NCI-H526 (cell line): ENCODE measurements at regions not wholly inside any gene's neighbourhood (a gene's known extent, or its start where the extent isn't known, plus 50 kb on each side); places are given as distances from the start of the nearest gene placed in this dataset.
"Not testable (repeated sequence)": the region's sequence is repeated elsewhere in the genome, so short reads cannot be mapped to it uniquely, and the experiment has no call there.

Experiments used
- DNase-seq, 2 experiments: peaks; one replicate each; lab custom pipeline; 2025; lab: John Stamatoyannopoulos, UW

DNA sequence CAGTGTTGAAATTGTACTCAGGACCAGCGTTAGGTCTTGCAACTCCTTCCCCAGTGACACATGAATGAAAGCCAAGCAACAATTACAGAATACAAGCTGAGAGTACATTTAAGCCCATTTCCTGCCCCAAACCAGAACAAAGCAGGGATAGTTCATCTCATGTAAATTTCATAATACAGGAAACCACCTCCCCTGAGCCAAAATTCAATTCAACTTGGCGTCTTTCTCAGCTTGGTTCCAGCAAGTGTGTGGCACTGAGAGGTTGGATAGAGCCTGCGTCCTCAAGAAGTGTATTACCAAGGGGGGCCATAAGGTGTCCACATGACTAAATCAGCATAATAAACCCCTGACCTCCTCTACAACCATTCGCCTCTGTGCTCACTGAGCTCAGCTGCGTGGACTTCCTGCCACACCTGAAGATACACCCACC is 278.9 kb upstream of the CRY1 start:
- no peak for DNase-seq

GRCh38 chr12:107373238-107373809 is 280.0 kb upstream of the CRY1 start:
- no peak for DNase-seq

GRCh38 chr12:107374161-107374840 is 281.0 kb upstream of the CRY1 start:
- no peak for DNase-seq

GRCh38 chr12:107375231-107375630 is 281.9 kb upstream of the CRY1 start:
- DNase-seq, result no peak

DNA sequence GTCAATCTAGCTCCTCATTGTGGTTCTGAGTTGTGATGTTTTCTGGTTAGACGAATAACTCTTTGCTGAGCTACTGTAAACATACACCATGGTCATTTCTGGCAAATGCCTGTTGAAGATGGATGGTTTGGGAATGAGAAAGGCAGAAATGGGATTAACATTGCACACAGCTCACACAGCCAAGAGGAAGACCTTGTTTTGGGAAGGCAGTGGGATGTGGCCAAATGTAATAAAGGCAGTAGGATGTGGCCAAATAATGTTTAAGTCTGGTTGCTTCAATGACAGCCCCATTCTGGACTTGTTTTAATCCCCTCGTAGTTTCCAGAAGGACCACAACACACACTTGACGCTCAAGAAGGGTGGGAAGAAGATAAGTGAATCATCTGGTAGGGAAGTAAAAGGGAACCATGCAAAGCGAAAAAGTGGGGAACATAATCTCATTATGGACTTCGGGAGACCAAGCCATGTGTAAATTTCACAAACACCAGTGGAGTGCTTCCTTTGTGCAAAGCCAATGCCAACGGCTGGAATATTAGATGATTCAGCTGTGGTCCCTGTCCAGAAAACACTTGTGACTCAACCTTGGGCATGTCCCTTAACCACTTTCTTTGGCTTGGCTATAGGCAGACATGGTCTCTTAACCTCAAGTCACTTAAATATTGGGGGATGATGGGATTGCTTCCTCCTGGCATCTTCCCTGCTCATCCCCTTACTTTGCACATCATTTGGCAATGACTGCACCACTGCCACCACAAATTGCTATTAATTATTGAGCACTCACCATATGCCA is 284.4 kb upstream of the CRY1 start:
- no peak for DNase-seq

GRCh38 chr12:107378609-107379008 is 285.3 kb upstream of the CRY1 start:
- DNase-seq, result no peak

GRCh38 chr12:107379142-107379851 is 285.9 kb upstream of the CRY1 start:
- DNase-seq, result not testable (repeated sequence)

DNA sequence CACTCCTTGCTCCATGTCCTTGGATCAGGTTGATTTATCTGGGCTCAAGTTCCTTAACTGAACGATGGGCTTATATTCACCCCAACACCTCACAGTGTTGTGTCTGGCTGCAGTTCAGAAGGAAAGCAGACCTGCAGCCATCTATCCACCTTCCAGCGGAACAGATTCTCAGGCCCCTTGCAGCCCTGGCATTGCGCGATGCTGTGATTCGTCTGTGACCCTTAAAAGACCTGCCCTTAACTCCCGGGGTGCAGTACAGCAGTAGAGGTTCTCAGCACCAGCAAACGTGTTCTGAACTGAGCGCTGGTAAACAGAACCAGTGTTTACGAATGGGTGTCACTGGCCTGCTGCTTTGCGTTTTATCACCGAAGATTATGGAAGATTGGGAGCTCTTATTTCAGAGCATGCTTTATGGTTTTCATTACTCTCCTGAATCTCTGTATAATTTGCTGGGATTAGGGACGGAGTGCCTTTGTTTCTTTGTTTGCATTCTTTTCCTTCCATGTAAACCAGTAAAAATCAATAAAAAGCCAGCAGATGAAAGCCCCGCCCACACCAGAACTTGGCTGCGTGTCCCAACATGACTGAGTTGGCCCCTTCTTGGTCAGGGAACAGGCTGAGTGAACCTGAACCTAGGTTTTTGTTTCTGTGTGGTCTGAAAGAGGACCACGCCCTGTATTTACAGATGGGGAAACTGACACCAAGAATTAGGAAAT is 286.7 kb upstream of the CRY1 start:
- DNase-seq, result no peak

DNA sequence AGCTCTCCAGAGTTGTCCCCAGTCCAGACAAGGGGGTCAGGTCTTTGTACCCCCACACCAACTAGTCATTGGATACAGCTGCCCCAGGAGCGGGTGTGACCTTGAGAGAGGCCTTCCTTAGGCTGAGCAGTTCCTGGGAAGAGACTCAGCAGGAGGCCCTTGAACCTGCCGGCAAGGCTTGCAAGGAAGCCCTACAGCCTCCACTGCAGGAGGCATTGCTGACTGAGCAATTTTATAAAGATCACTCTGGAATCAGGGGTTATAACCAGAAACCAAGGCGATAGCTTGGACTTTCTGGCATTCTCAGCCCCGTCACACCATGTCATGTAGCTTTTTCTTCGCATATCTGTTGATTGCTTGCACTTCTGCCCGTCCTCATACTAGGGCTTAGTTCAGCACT is 291.3 kb upstream of the CRY1 start:
- no peak for DNase-seq

DNA sequence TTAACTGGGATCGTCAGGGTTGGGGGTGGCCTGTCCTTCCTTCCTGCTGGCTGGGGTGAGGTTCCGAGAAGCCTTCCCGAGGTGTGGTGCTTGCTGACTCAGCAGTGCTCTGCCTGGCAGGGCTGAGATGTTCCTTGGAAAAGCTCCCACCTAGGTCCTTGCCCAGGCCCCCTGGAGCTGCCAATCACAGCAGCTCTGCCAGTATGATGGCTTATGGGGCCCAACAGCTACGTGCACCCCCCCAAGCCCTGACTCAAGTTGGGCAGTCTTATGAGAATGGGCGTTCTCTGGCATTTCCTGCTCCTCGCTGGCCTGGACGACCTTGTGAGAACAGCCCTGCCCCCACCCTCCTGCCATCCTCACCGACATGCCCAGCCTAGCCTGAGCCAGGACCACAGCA is 292.2 kb upstream of the CRY1 start:
- no peak for DNase-seq

GRCh38 chr12:107386569-107386968 is 293.2 kb upstream of the CRY1 start:
- DNase-seq, result no peak

- no peak for DNase-seq
Observed at GRCh38 chr12:107388263-107388662, 294.9 kb upstream of the CRY1 start.

- no peak for DNase-seq
Observed at GRCh38 chr12:107390414-107390813, 295.2 kb upstream of the PWP1 start.

DNA sequence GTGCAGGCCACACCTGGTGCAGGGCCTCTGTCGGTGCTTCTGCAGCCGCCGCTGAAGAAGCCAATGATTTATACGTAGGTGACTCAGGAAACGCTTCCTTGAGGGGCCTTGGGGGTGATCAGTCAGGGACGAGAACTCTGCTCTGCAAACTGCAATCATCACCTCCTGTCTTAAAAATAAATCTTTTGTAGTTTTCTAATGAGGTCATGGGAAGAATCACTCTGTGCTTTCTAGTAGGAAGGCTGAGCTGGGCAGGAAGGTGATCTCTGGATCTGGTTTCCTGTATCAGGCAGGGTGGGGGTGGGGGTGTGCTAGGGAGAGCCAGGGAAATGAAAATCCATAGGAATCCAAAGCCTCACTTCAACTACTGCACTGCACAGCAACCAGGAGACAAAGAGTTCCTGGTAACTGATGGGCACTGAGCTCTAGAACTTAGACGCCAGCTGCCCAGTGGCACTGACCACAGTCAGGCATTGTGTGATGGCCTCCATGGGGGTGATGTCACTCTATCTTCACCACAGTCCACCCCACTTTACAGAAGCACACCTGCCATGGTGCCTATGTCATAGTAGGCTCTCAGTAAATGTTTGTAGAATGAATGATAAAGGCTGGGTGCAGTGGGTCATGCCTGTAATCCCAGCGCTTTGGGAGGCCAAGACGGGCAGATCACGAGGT is 292.4 kb upstream of the PWP1 start:
- no peak for DNase-seq

DNA sequence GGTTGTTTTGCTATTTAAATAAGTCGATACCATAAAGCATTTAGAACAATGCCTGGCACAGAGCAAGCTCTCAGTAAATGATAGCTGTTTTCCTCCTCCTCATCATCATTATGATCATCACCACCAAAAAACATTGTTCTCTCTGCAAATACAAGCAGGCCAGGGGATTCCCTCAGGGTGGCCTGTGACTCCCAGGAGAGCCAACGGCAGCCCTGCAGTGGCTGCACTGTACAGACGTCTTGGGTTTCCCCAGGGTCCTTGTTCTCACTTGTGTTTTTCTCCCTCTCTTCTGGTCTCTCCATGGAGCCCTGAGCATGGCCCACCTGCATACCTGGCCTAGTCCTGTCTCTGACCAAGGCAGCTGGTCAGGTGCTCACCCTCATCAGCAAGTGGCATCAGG is 290.9 kb upstream of the PWP1 start:
- no peak for DNase-seq

DNA sequence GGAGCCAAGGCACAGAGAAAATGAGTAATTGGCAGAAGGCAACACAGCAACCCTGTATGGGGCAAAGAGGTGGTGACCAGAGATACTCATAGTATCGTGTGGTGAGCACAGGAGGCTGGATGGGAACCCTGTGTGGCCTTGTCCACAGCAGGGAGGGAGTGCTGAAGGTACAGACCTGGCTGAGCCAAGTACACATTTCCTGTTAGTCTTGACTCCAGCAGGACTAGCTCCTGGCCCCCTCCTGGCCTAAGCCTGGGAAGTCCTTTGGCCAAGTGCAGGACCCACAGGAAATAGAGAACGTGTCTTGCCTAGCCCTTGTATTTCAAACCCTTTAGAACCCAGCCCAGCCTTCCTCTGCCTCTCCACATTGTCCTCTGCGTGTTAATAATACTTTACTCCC is 289.8 kb upstream of the PWP1 start:
- DNase-seq, result no peak

DNA sequence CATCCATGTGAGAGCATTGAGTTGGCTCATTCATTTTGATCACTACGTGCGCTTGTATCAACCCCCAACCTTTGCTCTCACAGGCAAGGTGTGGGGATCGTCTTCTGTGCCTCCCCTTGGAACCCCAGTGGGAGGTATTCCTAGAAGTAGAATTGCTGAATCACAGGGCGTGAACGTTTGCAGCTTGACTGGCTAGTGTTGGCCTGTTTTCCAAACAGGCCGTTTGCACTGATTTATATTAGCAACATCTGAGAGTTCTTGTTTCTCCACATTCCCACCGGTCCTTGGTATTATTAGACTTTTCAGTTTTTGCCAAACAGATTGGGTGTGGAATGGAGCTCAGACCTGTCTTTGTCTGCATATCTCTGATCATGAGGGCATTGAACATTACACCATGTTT is 288.6 kb upstream of the PWP1 start:
- DNase-seq, result no peak

- DNase-seq, result no peak
Observed at GRCh38 chr12:107397890-107398500, 287.6 kb upstream of the PWP1 start.

GRCh38 chr12:107399046-107399445 is 286.6 kb upstream of the PWP1 start:
- DNase-seq, result no peak

DNA sequence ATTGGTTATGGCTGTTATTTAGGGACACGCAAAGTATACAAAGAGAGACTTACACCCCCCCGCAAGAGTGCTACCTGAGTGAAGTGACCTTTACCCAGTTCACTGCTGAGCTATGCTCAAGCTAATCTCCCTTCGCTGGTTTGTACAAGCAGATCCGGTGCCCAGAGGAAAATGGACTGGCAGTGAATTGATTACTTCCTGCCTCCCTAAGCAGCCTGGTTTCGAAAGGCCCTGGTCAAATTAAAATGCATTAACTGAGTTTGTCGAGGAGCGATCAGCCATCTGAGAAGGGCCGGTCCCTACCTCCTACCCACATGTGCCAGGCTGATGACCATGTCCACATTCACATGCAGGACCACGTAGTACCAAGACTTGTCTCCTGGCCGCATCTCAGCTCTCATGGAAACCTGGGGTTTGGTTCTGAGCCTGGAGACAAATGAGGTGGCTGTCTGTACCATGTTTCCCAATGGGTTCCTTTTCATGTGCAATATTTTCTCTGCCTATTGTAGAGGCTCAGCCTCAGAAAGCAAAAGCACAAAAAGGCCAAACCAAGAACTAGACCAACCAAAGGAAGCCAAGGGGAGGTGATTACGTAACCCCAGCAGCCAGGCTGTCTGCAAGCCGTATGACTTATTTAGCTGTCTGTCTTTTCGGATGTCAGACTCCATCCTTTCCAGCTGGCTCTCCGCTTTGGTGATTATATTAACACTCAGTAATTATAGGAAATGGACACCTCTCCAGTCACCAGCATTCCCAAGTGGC is 284.7 kb upstream of the PWP1 start:
- no peak for DNase-seq
